Astrocyte of the cerebellum (primary cell): ENCODE measurements at regions not wholly inside any gene's neighbourhood (a gene's known extent, or its start where the extent isn't known, plus 50 kb on each side); places are given as distances from the start of the nearest gene placed in this dataset.
A peak's percentile ranks its signal among the peaks of the same experiment; 100 is the strongest.

ENCODE experiments used
- DNase-seq: peaks from one replicate; pipeline ENCODE4 v3.0.0-alpha.2; 2011; ENCODE audit warnings: low read depth
- H3K4me3 ChIP-seq: 2 replicates; pipeline ENCODE4 v1.5.1; 2011; ENCODE audit warnings: mild to moderate bottlenecking, low read depth, low read length, moderate library complexity
- CTCF ChIP-seq: IDR thresholded peaks from 2 replicates; pipeline ENCODE4 v1.5.1; 2012; ENCODE audit warnings: low read length, low read depth, moderate library complexity, mild to moderate bottlenecking; ENCODE audit errors: missing control alignments
- in situ Hi-C: cut with HindIII; loops from 2 replicates; pipeline ENCODE4 v1.10.0; 2017; ENCODE audit warnings: low sequenced_read_pairs

- H3K4me3 ChIP-seq = no peak overlapping the region
- in situ Hi-C loops = no loop called here
- no peak for DNase-seq
- TF ChIP-seq CTCF = no peak
Observed at GRCh38 chr13:60862036-60862435, 465.0 kb downstream of the TDRD3 start.

- H3K4me3 ChIP-seq = no peak overlapping the region
- TF ChIP-seq CTCF = no peak
- no peak for DNase-seq
- in situ Hi-C loops = no loop called here
Observed at GRCh38 chr13:60857698-60858097, 460.7 kb downstream of the TDRD3 start.

- H3K4me3 ChIP-seq = no peak overlapping the region
- no peak for TF ChIP-seq CTCF
- DNase-seq = no peak
- in situ Hi-C loops = no loop called here
Observed at GRCh38 chr13:60852886-60853285, 455.9 kb downstream of the TDRD3 start.

- TF ChIP-seq CTCF = no peak
- in situ Hi-C loops = no loop called here
- no peak overlapping the region for H3K4me3 ChIP-seq
- DNase-seq = no peak
Observed at GRCh38 chr13:60851378-60851777, 454.4 kb downstream of the TDRD3 start.

GRCh38 chr13:60850526-60850925, 453.5 kb downstream of the TDRD3 start:
- no peak for DNase-seq
- in situ Hi-C loops = no loop called here
- TF ChIP-seq CTCF = no peak
- no peak overlapping the region for H3K4me3 ChIP-seq

- in situ Hi-C loops = no loop called here
- TF ChIP-seq CTCF = no peak
- H3K4me3 ChIP-seq = no peak overlapping the region
Observed at GRCh38 chr13:60838581-60838980, 441.6 kb downstream of the TDRD3 start.

GRCh38 chr13:60837806-60838205, 440.8 kb downstream of the TDRD3 start:
- TF ChIP-seq CTCF = no peak
- in situ Hi-C loops = no loop called here
- peak; percentile 8 for DNase-seq
- no peak overlapping the region for H3K4me3 ChIP-seq

More at GRCh38 chr13:60838581-60838980, 441.6 kb downstream of the TDRD3 start:
- DNase-seq = no peak
